ENCODE measurements at regions not wholly inside any gene's neighbourhood (a gene's known extent, or its start where the extent isn't known, plus 50 kb on each side); places are given as distances from the start of the nearest gene placed in this dataset.

GRCh38 chr9:116008278-116008677 is 145.3 kb upstream of the PAPPA start:
- TF ChIP-seq CTCF (IDR thresholded peaks at IDR 0.05) (no peak), POLR2A (IDR thresholded peaks at IDR 0.05) (no peak)
